ENCODE measurements at regions not wholly inside any gene's neighbourhood (a gene's known extent, or its start where the extent isn't known, plus 50 kb on each side); places are given as distances from the start of the nearest gene placed in this dataset.

- TF ChIP-seq CTCF (IDR thresholded peaks at IDR 0.05; ENCODE audit: extremely low read depth in 1 of 2, insufficient read depth in 1 of 2, low read depth in 1 of 2, low read length in 2 of 2) (no peak), POLR2A (IDR thresholded peaks at IDR 0.05; ENCODE audit: low read depth, low read length) (no peak), POLR2AphosphoS5 (IDR thresholded peaks at IDR 0.05; ENCODE audit: insufficient read depth, low read depth, low read length) (no peak), JUN (IDR thresholded peaks at IDR 0.05; ENCODE audit: borderline replicate concordance, insufficient read depth, insufficient read length, low read depth) (no peak)
Measured at GRCh38 chr14:98950353-98950895, 321.6 kb downstream of the BCL11B start.
